WERI-Rb-1 (cell line): ENCODE measurements at regions not wholly inside any gene's neighbourhood (a gene's known extent, or its start where the extent isn't known, plus 50 kb on each side); places are given as distances from the start of the nearest gene placed in this dataset.
A peak's percentile ranks its signal among the peaks of the same experiment; 100 is the strongest.
"Not testable (repeated sequence)": the region's sequence is repeated elsewhere in the genome, so short reads cannot be mapped to it uniquely, and the experiment has no call there.

Source experiments
- DNase-seq: peaks from one replicate; pipeline ENCODE4 v3.0.0-alpha.2; 2020
- H3K27ac ChIP-seq: fragments of 250-450 bp; sonication (Bioruptor Pico); 2 replicates; pipeline ENCODE4 v1.5.1; 2020; ENCODE audit warnings: mild to moderate bottlenecking, moderate library complexity
- H3K27me3 ChIP-seq: fragments of 250-450 bp; sonication (Bioruptor Pico); 2 replicates; pipeline ENCODE4 v1.5.1; 2021; ENCODE audit warnings: mild to moderate bottlenecking, low read depth, moderate library complexity; ENCODE audit not compliant: insufficient read depth, severe bottlenecking
- H3K36me3 ChIP-seq: fragments of 250-450 bp; sonication (Bioruptor Pico); 2 replicates; pipeline ENCODE4 v1.5.1; 2020; ENCODE audit warnings: mild to moderate bottlenecking, moderate library complexity
- H3K4me3 ChIP-seq: 2 replicates; pipeline ENCODE4 v1.5.1; 2011; ENCODE audit warnings: low read depth, mild to moderate bottlenecking, control low read depth, low read length
- H3K9me3 ChIP-seq: fragments of 250-450 bp; sonication (Bioruptor Pico); 2 replicates; pipeline ENCODE4 v1.5.1; 2021; ENCODE audit warnings: mild to moderate bottlenecking, moderate library complexity; ENCODE audit not compliant: severe bottlenecking
- CTCF ChIP-seq: IDR thresholded peaks from 2 replicates; pipeline ENCODE4 v1.5.1; 2011; ENCODE audit warnings: low read depth, mild to moderate bottlenecking, control low read depth, inconsistent platforms, low read length

- H3K27ac ChIP-seq, H3K36me3 ChIP-seq, H3K9me3 ChIP-seq, DNase-seq, H3K4me3 ChIP-seq: not testable (repeated sequence)
- H3K27me3 ChIP-seq, result peaks cover 41% of the 10 kb centered on the region
These were observed 503.9 kb downstream of the PRIM2 start for GRCh38 chr6:57821325-57821724.

- not testable (repeated sequence) for H3K27ac ChIP-seq, H3K36me3 ChIP-seq, H3K9me3 ChIP-seq, H3K4me3 ChIP-seq, DNase-seq
- H3K27me3 ChIP-seq, result peaks cover 49% of the 10 kb centered on the region
These were observed 505.0 kb downstream of the PRIM2 start for GRCh38 chr6:57822448-57822847.

- Histone ChIP-seq H3K4me3 (no peak overlapping the region), H3K36me3 (no peaks in the 10 kb centered on the region), H3K27me3 (peaks cover 46% of the 10 kb centered on the region), H3K27ac (no peak overlapping the region), H3K9me3 (peaks cover 9% of the 10 kb centered on the region)
- DNase-seq, result no peak
- no peak for TF ChIP-seq CTCF
These were observed 505.5 kb downstream of the PRIM2 start for GRCh38 chr6:57822896-57823358.

- H3K36me3 ChIP-seq, DNase-seq, H3K27ac ChIP-seq, H3K4me3 ChIP-seq, H3K9me3 ChIP-seq: not testable (repeated sequence)
- peaks cover 54% of the 10 kb centered on the region for H3K27me3 ChIP-seq
These were observed 520.3 kb downstream of the PRIM2 start for GRCh38 chr6:57837622-57838209.

GRCh38 chr6:57841551-57841950 is 524.1 kb downstream of the PRIM2 start:
- not testable (repeated sequence) for H3K27ac ChIP-seq, H3K4me3 ChIP-seq, H3K9me3 ChIP-seq, H3K36me3 ChIP-seq, DNase-seq
- H3K27me3 ChIP-seq, result peaks cover 45% of the 10 kb centered on the region

- H3K9me3 ChIP-seq, H3K4me3 ChIP-seq, H3K36me3 ChIP-seq, H3K27ac ChIP-seq: not testable (repeated sequence)
- peak; percentile 50 for DNase-seq
- peaks cover 47% of the 10 kb centered on the region for H3K27me3 ChIP-seq
These were observed 536.4 kb downstream of the PRIM2 start for GRCh38 chr6:57853745-57854407.

- H3K27ac ChIP-seq, H3K9me3 ChIP-seq, H3K36me3 ChIP-seq, DNase-seq, H3K4me3 ChIP-seq: not testable (repeated sequence)
- H3K27me3 ChIP-seq, result peaks cover 34% of the 10 kb centered on the region
These were observed 543.3 kb downstream of the PRIM2 start for GRCh38 chr6:57860481-57861315.

GRCh38 chr6:57870083-57870482 is 552.7 kb downstream of the PRIM2 start:
- not testable (repeated sequence) for H3K9me3 ChIP-seq, H3K27ac ChIP-seq, H3K4me3 ChIP-seq, DNase-seq, H3K36me3 ChIP-seq
- peaks cover 19% of the 10 kb centered on the region for H3K27me3 ChIP-seq

GRCh38 chr6:57873424-57873823 is 556.0 kb downstream of the PRIM2 start:
- H3K36me3 ChIP-seq, H3K9me3 ChIP-seq, H3K4me3 ChIP-seq, H3K27ac ChIP-seq, DNase-seq: not testable (repeated sequence)
- H3K27me3 ChIP-seq, result peaks cover 15% of the 10 kb centered on the region

GRCh38 chr6:57876659-57877058 is 559.2 kb downstream of the PRIM2 start:
- DNase-seq, H3K9me3 ChIP-seq, H3K36me3 ChIP-seq, H3K4me3 ChIP-seq, H3K27ac ChIP-seq, H3K27me3 ChIP-seq: not testable (repeated sequence)

GRCh38 chr6:57877729-57878128 is 560.3 kb downstream of the PRIM2 start:
- not testable (repeated sequence) for H3K36me3 ChIP-seq, H3K27ac ChIP-seq, H3K4me3 ChIP-seq, H3K9me3 ChIP-seq, DNase-seq, H3K27me3 ChIP-seq

GRCh38 chr6:57878792-57879191 is 561.4 kb downstream of the PRIM2 start:
- H3K27me3 ChIP-seq, H3K36me3 ChIP-seq, H3K9me3 ChIP-seq, H3K4me3 ChIP-seq, DNase-seq, H3K27ac ChIP-seq: not testable (repeated sequence)

- H3K4me3 ChIP-seq, DNase-seq, H3K27me3 ChIP-seq, H3K9me3 ChIP-seq, H3K27ac ChIP-seq, H3K36me3 ChIP-seq: not testable (repeated sequence)
These were observed 581.4 kb downstream of the PRIM2 start for GRCh38 chr6:57898850-57899249.
